Esophagus squamous epithelium (tissue), 4 donors: ENCODE measurements at regions not wholly inside any gene's neighbourhood (a gene's known extent, or its start where the extent isn't known, plus 50 kb on each side); places are given as distances from the start of the nearest gene placed in this dataset.

Experiments
- CTCF ChIP-seq, 6 experiments: fragments of 450-650 bp in 4 of 6; fragments of 200-600 bp in 2 of 6; sonication (generic) in 2 of 6; IDR thresholded peaks; one replicate each; pipeline ENCODE4 v1.5.1; 2016 to 2019; ENCODE audit warnings: antibody characterized with exemption in 6 of 6, mild to moderate bottlenecking in 4 of 6, moderate library complexity in 4 of 6
- POLR2A ChIP-seq, 4 donors: fragments of 450-650 bp; IDR thresholded peaks; one replicate each; pipeline ENCODE4 v1.6.1; 2017; ENCODE audit warnings: antibody characterized with exemption in 4 of 4, mild to moderate bottlenecking in 4 of 4, moderate library complexity in 3 of 4

DNA sequence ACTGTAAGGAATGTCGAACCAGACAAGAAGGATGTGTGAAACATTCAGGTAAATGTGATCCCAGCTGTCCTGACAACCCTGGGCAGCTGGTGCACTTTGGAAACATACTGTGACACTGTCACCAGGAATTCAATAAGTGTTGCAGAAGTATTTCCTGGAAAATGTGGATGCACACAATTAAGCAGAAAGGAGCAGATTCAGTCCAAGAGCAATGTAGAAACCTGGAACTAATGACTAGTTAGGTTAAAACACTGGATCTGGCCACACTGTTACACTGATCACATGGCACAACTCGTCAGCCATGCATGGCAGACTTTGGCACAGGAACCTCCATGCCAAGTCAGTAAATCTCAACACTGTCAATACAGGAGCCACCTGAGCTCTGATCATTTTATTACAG, 109.0 kb downstream of the FAM174A start:
- TF ChIP-seq CTCF (IDR thresholded peaks at IDR 0.05) (no peak), POLR2A (IDR thresholded peaks at IDR 0.05) (no peak)
